H54 (cell line): ENCODE measurements at regions not wholly inside any gene's neighbourhood (a gene's known extent, or its start where the extent isn't known, plus 50 kb on each side); places are given as distances from the start of the nearest gene placed in this dataset.
A peak's percentile ranks its signal among the peaks of the same experiment; 100 is the strongest.

Source experiments
- DNase-seq: peaks from one replicate; pipeline ENCODE4 v3.0.0; 2011; ENCODE audit warnings: low spot score, mixed read lengths; ENCODE audit not compliant: insufficient read length
- FAIRE-seq: peaks from 3 replicates; lab custom pipeline; 2011; peaks lifted over from hg19 to GRCh38; lab: Jason Lieb, UNC
- POLR2A ChIP-seq: IDR thresholded peaks from 2 replicates; pipeline ENCODE4 v1.6.1; 2011; ENCODE audit warnings: low read depth, mild to moderate bottlenecking, low read length

- no peak for TF ChIP-seq POLR2A
- DNase-seq (no peak), FAIRE-seq (no peak)
Observed at GRCh38 chr9:90299968-90300367, 342.7 kb downstream of the DIRAS2 start.

DNA sequence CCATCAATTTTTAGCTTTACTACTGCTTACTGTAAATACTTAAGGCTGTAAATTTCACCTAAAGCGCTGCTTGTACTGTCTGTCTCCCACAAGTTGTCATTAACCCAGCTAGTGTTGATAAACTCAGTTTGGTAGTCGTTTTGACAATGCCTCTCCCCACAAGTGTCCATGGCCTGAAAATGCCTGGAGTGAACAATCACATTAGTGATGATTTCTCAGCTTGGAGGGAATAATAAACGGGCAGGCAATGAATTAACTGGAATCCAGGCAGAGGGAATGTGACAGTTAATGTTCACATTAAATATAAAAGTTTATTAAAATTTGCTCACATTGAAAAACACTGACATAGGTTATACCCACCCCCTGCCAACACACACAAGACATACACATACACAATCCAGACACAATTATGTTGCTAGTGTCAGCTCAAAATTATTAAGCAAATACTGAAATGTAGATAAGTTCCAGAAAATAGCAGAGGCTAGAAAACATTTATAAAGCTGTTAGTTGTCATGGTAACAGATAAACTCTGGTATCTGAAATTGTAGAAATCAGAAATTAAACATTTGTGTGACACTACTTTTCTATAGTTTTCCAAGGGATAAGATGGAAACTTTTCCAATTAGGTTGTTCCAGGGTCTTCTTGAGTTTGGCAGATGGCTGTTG lies 341.9 kb downstream of the DIRAS2 start:
- DNase-seq = no peak
- FAIRE-seq = no peak
- no peak for TF ChIP-seq POLR2A

GRCh38 chr9:90301277-90301653 lies 341.4 kb downstream of the DIRAS2 start:
- peak; percentile 91 for DNase-seq
- FAIRE-seq = peak; percentile 100
- no peak for TF ChIP-seq POLR2A

GRCh38 chr9:90303655-90304054 lies 339.0 kb downstream of the DIRAS2 start:
- DNase-seq (no peak), FAIRE-seq (no peak)
- TF ChIP-seq POLR2A = no peak

DNA sequence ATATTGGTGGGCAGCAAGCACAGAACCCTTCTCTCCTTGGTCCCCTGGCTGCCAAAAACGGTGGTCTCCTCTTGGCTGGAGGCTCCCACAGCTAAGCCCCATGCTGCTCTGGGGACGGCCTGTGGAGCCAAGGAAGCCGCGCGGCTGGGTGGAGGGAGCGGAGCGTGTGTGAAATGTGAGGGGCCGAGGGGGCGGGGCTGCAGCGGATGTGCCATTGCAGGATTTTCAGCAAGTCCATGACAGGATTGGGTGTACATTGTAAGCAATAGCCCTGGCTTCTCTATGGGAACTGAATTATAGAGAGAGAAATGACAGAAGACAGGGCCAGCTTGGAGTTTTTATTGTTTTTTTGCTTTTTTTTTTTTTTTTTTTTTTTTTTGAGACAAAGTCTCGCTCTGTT lies 336.5 kb downstream of the DIRAS2 start:
- no peak for DNase-seq
- no peak for FAIRE-seq
- TF ChIP-seq POLR2A = no peak

- DNase-seq (no peak), FAIRE-seq (no peak)
- TF ChIP-seq POLR2A = no peak
Observed at GRCh38 chr9:90307167-90307833, 335.3 kb downstream of the DIRAS2 start.

DNA sequence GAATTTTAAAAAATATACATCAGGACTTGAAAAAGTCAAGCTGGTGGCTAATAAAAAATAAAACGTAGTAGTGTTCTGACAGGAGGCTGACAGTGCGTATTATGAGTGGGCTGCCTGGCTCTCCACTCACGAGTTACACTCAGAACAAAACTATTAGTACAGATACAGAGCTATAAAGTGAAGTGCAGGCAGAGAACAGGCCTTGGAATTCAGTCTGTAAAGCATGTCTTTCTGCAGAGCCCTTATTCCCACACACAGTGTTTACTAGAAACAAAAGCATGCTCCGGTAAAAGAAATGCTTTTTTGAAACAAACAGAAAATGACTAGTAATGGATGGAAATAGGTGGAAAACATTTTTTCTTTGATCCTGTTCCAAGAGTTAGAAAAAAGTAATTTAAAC lies 334.7 kb downstream of the DIRAS2 start:
- TF ChIP-seq POLR2A = no peak
- no peak for FAIRE-seq

GRCh38 chr9:90308691-90309090 lies 333.9 kb downstream of the DIRAS2 start:
- no peak for FAIRE-seq
- no peak for DNase-seq
- TF ChIP-seq POLR2A = no peak

More for the DNA sequence above, 334.7 kb downstream of the DIRAS2 start:
- no peak for DNase-seq

DNA sequence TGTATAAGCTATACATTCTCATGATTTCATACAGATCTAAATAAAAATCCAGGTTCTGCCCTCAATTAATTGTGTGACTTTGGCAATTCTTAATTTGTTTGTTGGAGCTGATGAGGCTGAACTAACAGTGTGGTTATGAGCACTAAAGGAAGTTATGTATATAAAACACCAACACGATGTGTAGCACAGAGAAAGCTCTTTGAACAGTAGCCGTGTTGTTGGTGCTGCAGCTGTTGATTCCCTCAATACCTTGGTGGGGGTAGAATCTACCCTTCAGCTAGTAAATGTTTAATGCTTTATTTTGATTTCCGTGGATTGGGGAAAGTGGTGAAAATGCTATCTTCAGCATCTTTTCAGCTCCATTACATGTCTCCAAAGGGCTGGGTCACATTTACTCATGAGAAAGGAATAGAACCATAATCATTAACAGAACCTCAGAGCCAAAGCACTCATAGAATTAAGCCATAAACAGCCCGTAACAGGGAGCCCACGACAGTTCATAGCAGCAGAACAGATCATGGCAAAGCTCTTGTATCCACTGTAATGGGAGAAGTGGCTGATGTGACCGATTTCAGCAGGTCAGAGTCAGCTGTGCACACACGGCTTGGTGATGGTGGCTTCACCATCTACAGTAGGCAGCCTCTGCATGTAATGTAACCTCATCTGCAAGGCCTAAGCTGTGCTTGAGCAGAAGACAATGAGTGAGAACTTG lies 332.7 kb downstream of the DIRAS2 start:
- TF ChIP-seq POLR2A = no peak
- DNase-seq = no peak
- FAIRE-seq = no peak

DNA sequence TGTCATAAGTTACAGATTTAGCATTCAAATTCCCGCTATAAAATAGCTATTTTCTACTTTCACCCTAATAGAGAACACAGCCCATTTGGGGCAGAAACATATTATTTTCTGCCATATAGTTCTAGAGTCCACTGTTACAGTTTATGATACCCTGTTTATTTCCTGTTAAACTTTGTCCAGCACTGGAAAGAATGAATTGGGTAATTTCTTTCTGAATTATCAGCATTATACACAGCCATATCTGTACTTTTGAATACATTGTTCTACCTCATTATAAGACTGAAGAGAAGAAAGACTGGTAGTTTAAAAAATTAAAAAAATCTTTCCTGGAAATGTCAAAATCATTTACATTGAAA lies 332.1 kb downstream of the DIRAS2 start:
- TF ChIP-seq POLR2A = no peak
- no peak for FAIRE-seq
- DNase-seq = no peak

DNA sequence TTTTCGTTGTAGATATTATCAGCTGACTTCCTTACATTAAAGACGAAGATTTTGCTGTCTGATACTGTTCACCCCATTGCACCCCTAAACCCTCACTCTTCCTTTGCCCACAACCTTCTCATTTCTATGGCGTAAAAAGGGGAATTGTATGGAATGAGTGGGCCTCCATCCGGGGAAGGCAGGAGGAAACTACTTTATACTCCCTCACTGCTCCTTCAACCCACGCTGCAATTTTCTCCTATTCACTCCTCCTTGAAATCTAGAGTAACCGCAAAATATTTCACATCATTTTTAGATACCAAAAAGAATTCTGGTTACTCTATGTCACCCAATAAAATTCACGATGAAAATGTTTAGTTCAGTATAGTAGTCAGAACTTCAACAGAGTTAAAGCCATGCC lies 330.8 kb downstream of the DIRAS2 start:
- FAIRE-seq = no peak
- DNase-seq = no peak
- TF ChIP-seq POLR2A = no peak

- no peak for TF ChIP-seq POLR2A
- DNase-seq (no peak), FAIRE-seq (peak; percentile 84)
Observed at GRCh38 chr9:90322296-90322695, 320.3 kb downstream of the DIRAS2 start.

DNA sequence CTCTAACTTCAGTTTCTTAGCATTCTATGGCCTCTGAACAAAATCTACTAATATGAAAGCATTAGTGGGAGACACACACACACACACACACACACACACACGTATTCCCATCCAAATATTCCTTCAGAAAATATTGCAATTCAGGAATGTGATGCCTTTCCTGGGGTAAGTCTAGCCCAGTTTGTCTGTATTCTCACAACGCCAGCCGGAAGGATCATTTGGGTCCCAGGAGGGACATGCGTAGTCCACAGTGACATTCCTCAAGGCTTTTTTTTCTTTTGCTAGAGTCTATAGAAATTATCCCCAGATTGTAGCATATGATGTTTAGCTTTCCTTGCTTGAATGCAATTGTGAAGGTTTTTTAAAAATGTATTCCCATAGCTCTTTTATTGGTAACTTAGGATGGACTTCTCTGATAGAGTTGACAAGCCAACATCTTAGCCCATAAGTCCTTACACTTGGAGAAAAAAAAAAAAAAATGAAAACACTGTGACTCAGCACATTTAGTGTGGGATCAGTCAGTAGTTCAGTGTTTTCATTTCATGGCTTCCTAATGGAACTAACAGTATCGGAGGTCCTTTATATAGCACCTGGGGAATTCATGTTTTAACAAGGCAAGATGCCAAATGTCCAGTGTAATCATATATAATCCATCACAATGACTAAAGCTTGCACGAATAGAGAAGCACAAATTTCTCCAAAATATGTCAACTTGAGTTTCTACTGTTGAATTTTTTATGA lies 316.5 kb downstream of the DIRAS2 start:
- DNase-seq (no peak), FAIRE-seq (peak; percentile 23)
- no peak for TF ChIP-seq POLR2A

DNA sequence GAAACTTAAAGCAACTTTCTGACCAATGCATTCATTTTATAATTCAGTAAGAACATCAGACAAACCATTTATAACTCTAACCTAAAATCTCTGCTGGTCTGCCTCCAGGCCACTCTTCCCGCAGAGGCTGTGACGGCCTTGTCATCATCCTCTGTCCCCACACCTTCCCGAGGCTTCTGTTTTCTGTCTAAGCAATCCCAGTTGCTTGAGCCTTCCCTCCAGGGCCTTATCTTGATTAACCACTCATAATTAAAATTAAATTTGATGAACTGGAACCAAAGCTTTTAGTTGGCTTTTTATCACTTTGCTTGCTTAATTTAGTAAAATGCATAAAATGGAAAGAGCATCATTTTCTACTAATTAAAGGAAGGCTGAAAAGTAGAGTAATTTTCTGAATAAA lies 312.4 kb downstream of the DIRAS2 start:
- TF ChIP-seq POLR2A = no peak
- no peak for DNase-seq
- no peak for FAIRE-seq
